NCI-H146 treated with DMSO at 0.1 percent for 48 hours (cell line): ENCODE measurements at regions not wholly inside any gene's neighbourhood (a gene's known extent, or its start where the extent isn't known, plus 50 kb on each side); places are given as distances from the start of the nearest gene placed in this dataset.

ENCODE experiments used
- DNase-seq: peaks from one replicate; lab custom pipeline; 2025; ENCODE audit not compliant: unreplicated experiment; lab: John Stamatoyannopoulos, UW

- DNase-seq = no peak
These were observed 64.4 kb upstream of the TBC1D5 start for GRCh38 chr3:17806876-17807275.

- DNase-seq = no peak
These were observed 63.8 kb upstream of the TBC1D5 start for GRCh38 chr3:17806201-17806600.

GRCh38 chr3:17805461-17805940 is 63.1 kb upstream of the TBC1D5 start:
- no peak for DNase-seq

- no peak for DNase-seq
These were observed 60.5 kb upstream of the TBC1D5 start for GRCh38 chr3:17802950-17803349.

GRCh38 chr3:17801131-17801530 is 58.7 kb upstream of the TBC1D5 start:
- DNase-seq = no peak

GRCh38 chr3:17800232-17800631 is 57.8 kb upstream of the TBC1D5 start:
- DNase-seq = no peak

- no peak for DNase-seq
These were observed 56.9 kb upstream of the TBC1D5 start for GRCh38 chr3:17799312-17799711.

GRCh38 chr3:17798000-17798399 is 55.6 kb upstream of the TBC1D5 start:
- DNase-seq = no peak

GRCh38 chr3:17795711-17796110 is 53.3 kb upstream of the TBC1D5 start:
- no peak for DNase-seq

GRCh38 chr3:17795280-17795679 is 52.8 kb upstream of the TBC1D5 start:
- no peak for DNase-seq

- DNase-seq = no peak
These were observed 51.2 kb upstream of the TBC1D5 start for GRCh38 chr3:17793542-17794195.
